HepG2 (cell line): ENCODE measurements at regions not wholly inside any gene's neighbourhood (a gene's known extent, or its start where the extent isn't known, plus 50 kb on each side); places are given as distances from the start of the nearest gene placed in this dataset.

Experiments used
- ATAC-seq: fragments of 200-7000 bp; cut with Tn5 transposase; 3 replicates; pipeline ENCODE4 v1.9.1; 2020; ENCODE audit warnings: mild to moderate bottlenecking, moderate library complexity
- BruUV-seq: library from RNA; stranded (reverse); fragments of 400-500 nt; replicated peaks from 2 replicates; lab custom pipeline; 2021; lab: Mats Ljungman, UMichigan
- CTCF ChIA-PET: fragments of 300-600 bp; formaldehyde crosslinking; extraction: SDS; loops from one replicate; lab custom pipeline; 2021; ENCODE audit warnings: low total read pairs, inconsistent platforms, low intra/inter-chr PET ratio; lab: Yijun Ruan, JAX
- POLR2A ChIA-PET: fragments of 350-600 bp; sonication (Branson Sonifier 250); formaldehyde crosslinking; loops from one replicate; lab custom pipeline; 2020; ENCODE audit warnings: antibody characterized with exemption, inconsistent platforms; lab: Yijun Ruan, JAX
- DNase-seq: peaks from one replicate; pipeline ENCODE4 v3.0.0-alpha.2; 2015; ENCODE audit warnings: low spot score
- FAIRE-seq: peaks from 3 replicates; lab custom pipeline; 2011; peaks lifted over from hg19 to GRCh38; lab: Jason Lieb, UNC
- H2AFZ ChIP-seq: one replicate; pipeline ENCODE4 v1.6.1; 2011; ENCODE audit warnings: low read length, inconsistent platforms
- H3K27ac ChIP-seq: fragments of 300-600 bp; 3 replicates; pipeline ENCODE4 v1.8.0; 2011; ENCODE audit warnings: mixed run types, mild to moderate bottlenecking, mixed read lengths, low read length, inconsistent platforms; ENCODE audit not compliant: insufficient read depth; ENCODE audit errors: extremely low read length
- H3K27me3 ChIP-seq, 2 experiments: fragments of 200-600 bp in 1 of 2; 2 replicates in 1 of 2; 3 replicates in 1 of 2; pipeline versions ENCODE4 v1.6.0 to v1.8.0; 2011; ENCODE audit warnings: low read length in 2 of 2, mild to moderate bottlenecking in 2 of 2, moderate library complexity in 2 of 2, inconsistent platforms in 1 of 2; ENCODE audit not compliant: insufficient read depth in 2 of 2, control insufficient read depth in 1 of 2
- H3K36me3 ChIP-seq, 2 experiments: fragments of 200-600 bp in 1 of 2; replicated peaks in 1 of 2; 2 replicates in 1 of 2; 3 replicates in 1 of 2; pipeline versions ENCODE4 v1.5.1 to v1.8.0; 2011; ENCODE audit warnings: low read length in 2 of 2, inconsistent platforms in 1 of 2; ENCODE audit not compliant: insufficient read depth in 2 of 2, control insufficient read depth in 1 of 2
- H3K4me1 ChIP-seq: 2 replicates; pipeline ENCODE4 v1.5.1; 2012; ENCODE audit warnings: low read length, inconsistent platforms; ENCODE audit not compliant: insufficient read depth
- H3K4me2 ChIP-seq: 2 replicates; pipeline ENCODE4 v1.6.0; 2011; ENCODE audit warnings: low read depth, low read length, inconsistent platforms
- H3K4me3 ChIP-seq, 3 experiments: fragments of 200-600 bp in 1 of 3; sonication (generic), shearing (Covaris generic) in 1 of 3; replicated peaks in 1 of 3; 2 replicates each; pipeline ENCODE4 v1.5.1; 2011 to 2016; ENCODE audit warnings: low read length in 3 of 3, inconsistent platforms in 2 of 3, low read depth in 2 of 3, mild to moderate bottlenecking in 2 of 3, control low read depth in 1 of 3, mixed read lengths in 1 of 3; ENCODE audit not compliant: insufficient read depth in 1 of 3
- H3K79me2 ChIP-seq: one replicate; pipeline ENCODE4 v1.6.1; 2011; ENCODE audit warnings: low read length, inconsistent platforms; ENCODE audit not compliant: insufficient read depth
- H3K9ac ChIP-seq: 2 replicates; pipeline ENCODE4 v1.6.0; 2011; ENCODE audit warnings: mild to moderate bottlenecking, low read depth, low read length, inconsistent platforms; ENCODE audit not compliant: insufficient read depth
- H3K9me3 ChIP-seq: 2 replicates; pipeline ENCODE4 v1.5.1; 2012; ENCODE audit warnings: mild to moderate bottlenecking, low read length
- H4K20me1 ChIP-seq: 2 replicates; pipeline ENCODE4 v1.6.0; 2011; ENCODE audit warnings: inconsistent platforms, mild to moderate bottlenecking, low read length, moderate library complexity; ENCODE audit not compliant: insufficient read depth
- BRCA1 ChIP-seq: sonication (generic); formaldehyde crosslinking; IDR thresholded peaks from 2 replicates; pipeline ENCODE4 v1.4.0; 2020; ENCODE audit warnings: missing genetic modification reagents
- ESRRA ChIP-seq: sonication (generic); formaldehyde crosslinking; IDR thresholded peaks from 2 replicates; pipeline ENCODE4 v1.5.1; 2020; ENCODE audit warnings: mild to moderate bottlenecking, low read depth, missing genetic modification reagents
- FOXA1 ChIP-seq, 2 experiments: fragments of 450-650 bp in 1 of 2; sonication (generic) in 1 of 2; formaldehyde crosslinking in 1 of 2; IDR thresholded peaks; 2 replicates each; pipeline versions ENCODE4 v1.4.0 to v1.6.1; 2016 to 2020; ENCODE audit warnings: missing genetic modification reagents in 1 of 2
- HES4 ChIP-seq: sonication (generic); formaldehyde crosslinking; IDR thresholded peaks from 2 replicates; pipeline ENCODE4 v1.9.0; 2021; ENCODE audit warnings: mild to moderate bottlenecking, missing genetic modification reagents, borderline replicate concordance
- MAFF ChIP-seq: IDR thresholded peaks from 2 replicates; pipeline ENCODE4 v1.6.1; 2011; ENCODE audit warnings: low read depth, low read length, improper control_type of control experiment
- MBNL3 ChIP-seq: fragments of 250-450 bp; sonication (Bioruptor Pico); conservative IDR thresholded peaks from 2 replicates; pipeline ENCODE4 v1.8.0; 2022; ENCODE audit warnings: mild to moderate bottlenecking, inconsistent platforms
- MTA1 ChIP-seq: sonication (generic); formaldehyde crosslinking; IDR thresholded peaks from 2 replicates; pipeline ENCODE4 v1.4.0; 2020; ENCODE audit warnings: missing genetic modification reagents, mild to moderate bottlenecking, borderline replicate concordance
- SMARCE1 ChIP-seq: fragments of 450-650 bp; IDR thresholded peaks from 2 replicates; pipeline ENCODE4 v1.6.1; 2017; ENCODE audit warnings: borderline replicate concordance
- ZIK1 ChIP-seq: sonication (generic); formaldehyde crosslinking; IDR thresholded peaks from 2 replicates; pipeline ENCODE4 v1.5.0; 2020; ENCODE audit warnings: mild to moderate bottlenecking, low read depth, missing genetic modification reagents, borderline replicate concordance
- ZNF234 ChIP-seq: sonication (generic); formaldehyde crosslinking; conservative IDR thresholded peaks from 2 replicates; pipeline ENCODE4 v1.5.1; 2020; ENCODE audit warnings: mild to moderate bottlenecking, missing genetic modification reagents
- ZNF543 ChIP-seq: sonication (generic); formaldehyde crosslinking; IDR thresholded peaks from 2 replicates; pipeline ENCODE4 v1.4.0; 2020; ENCODE audit warnings: mild to moderate bottlenecking, missing genetic modification reagents
- ZNF569 ChIP-seq: sonication (generic); formaldehyde crosslinking; IDR thresholded peaks from 2 replicates; pipeline ENCODE4 v1.5.0; 2020; ENCODE audit warnings: mild to moderate bottlenecking, missing genetic modification reagents, moderate library complexity, borderline replicate concordance
- ZNF672 ChIP-seq: sonication (generic); formaldehyde crosslinking; IDR thresholded peaks from 2 replicates; pipeline ENCODE4 v1.8.1; 2022; ENCODE audit warnings: missing genetic modification reagents
- WGBS: methylation state at CpG from one replicate; pipeline ENCODE4 v1.1.6; 2017; ENCODE audit warnings: low lambda C conversion rate; 5-methylcytosine and 5-hydroxymethylcytosine counted together
- in situ Hi-C: cut with HindIII; loops from 2 replicates; pipeline ENCODE4 v1.10.0; 2017; ENCODE audit warnings: low pct_unique_long_range_greater_than_20kb; ENCODE audit not compliant: extremely low pct_ligation_motif_present
- intact Hi-C: fragments of 100-400 bp; cut with micrococcal nuclease; formaldehyde crosslinking; loops from one replicate; pipeline ENCODE4 v1.10.0; 2022; ENCODE audit not compliant: unreplicated experiment
- TF ChIP-seq, protein P1 (sequence below): sonication (generic); formaldehyde crosslinking; conservative IDR thresholded peaks from 2 replicates; pipeline ENCODE4 v1.4.0; 2020; ENCODE audit warnings: missing genetic modification reagents

GRCh38 chr14:95006479-95006878, 150.8 kb downstream of the DICER1 start:
- ATAC-seq, result no peak
- Histone ChIP-seq H2AFZ (no peak overlapping the region), H3K4me2 (no peak overlapping the region), H3K36me3 (no peaks in the 10 kb centered on the region), H3K79me2 (no peaks in the 10 kb centered on the region), H3K4me3 (no peak overlapping the region), H4K20me1 (no peaks in the 10 kb centered on the region), H3K9ac (no peak overlapping the region), H3K4me1 (no peaks in the 10 kb centered on the region), H3K27ac (no peak overlapping the region), H3K27me3 (peaks cover 5 to 64% of the 10 kb centered on the region in 2 experiments), H3K9me3 (no peaks in the 10 kb centered on the region)
- WGBS, result 10% methylated on average over 3 of the region's 4 CpGs
- intact Hi-C loops (no loop called here), in situ Hi-C loops (no loop called here)
- ChIA-PET POLR2A (no interaction called here), CTCF (no interaction called here)
- BruUV-seq, result no TSS peak
- no peak for FAIRE-seq
- DNase-seq, result no peak
- TF ChIP-seq MBNL3 (CRISPR knock-in tag) (no peak), HES4 (CRISPR knock-in tag) (no peak), ESRRA (no peak), FOXA1 (IDR thresholded peaks at IDR 0.05) (no peak), FOXA1 (CRISPR knock-in tag; IDR thresholded peaks at IDR 0.05) (no peak), ZNF234 (no peak), SMARCE1 (no peak), ZNF672 (CRISPR knock-in tag) (no peak), ZNF569 (CRISPR knock-in tag) (no peak), ZIK1 (CRISPR knock-in tag) (no peak), MAFF (no peak), ZNF543 (CRISPR knock-in tag) (no peak), BRCA1 (CRISPR knock-in tag) (no peak), MTA1 (no peak)
- TF ChIP-seq, protein P1, sequence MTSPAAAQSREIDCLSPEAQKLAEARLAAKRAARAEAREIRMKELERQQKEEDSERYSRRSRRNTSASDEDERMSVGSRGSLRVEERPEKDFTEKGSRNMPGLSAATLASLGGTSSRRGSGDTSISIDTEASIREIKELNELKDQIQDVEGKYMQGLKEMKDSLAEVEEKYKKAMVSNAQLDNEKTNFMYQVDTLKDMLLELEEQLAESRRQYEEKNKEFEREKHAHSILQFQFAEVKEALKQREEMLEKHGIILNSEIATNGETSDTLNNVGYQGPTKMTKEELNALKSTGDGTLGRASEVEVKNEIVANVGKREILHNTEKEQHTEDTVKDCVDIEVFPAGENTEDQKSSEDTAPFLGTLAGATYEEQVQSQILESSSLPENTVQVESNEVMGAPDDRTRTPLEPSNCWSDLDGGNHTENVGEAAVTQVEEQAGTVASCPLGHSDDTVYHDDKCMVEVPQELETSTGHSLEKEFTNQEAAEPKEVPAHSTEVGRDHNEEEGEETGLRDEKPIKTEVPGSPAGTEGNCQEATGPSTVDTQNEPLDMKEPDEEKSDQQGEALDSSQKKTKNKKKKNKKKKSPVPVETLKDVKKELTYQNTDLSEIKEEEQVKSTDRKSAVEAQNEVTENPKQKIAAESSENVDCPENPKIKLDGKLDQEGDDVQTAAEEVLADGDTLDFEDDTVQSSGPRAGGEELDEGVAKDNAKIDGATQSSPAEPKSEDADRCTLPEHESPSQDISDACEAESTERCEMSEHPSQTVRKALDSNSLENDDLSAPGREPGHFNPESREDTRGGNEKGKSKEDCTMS, result no peak
